Activated T-helper 1 cell treated with anti-CD3 and anti-CD28 coated beads, Interleukin-12 subunit alpha, Interleukin-12 subunit beta, Interleukin-2, Interleukin-4 antibody, amounts not matched to agents 30 ng/mL and 10 ng/mL and 1 ng/mL, durations not matched to agents 14 hours and 24 hours and 36 hours (primary cell): ENCODE measurements at regions not wholly inside any gene's neighbourhood (a gene's known extent, or its start where the extent isn't known, plus 50 kb on each side); places are given as distances from the start of the nearest gene placed in this dataset.

Source experiments
- DNase-seq: peaks from one replicate; pipeline ENCODE4 v3.0.0; 2021; ENCODE audit warnings: low spot score
- H3K27ac Mint-ChIP-seq: one replicate; pipeline ENCODE4 v1.8.0; 2021; ENCODE audit warnings: mild to moderate bottlenecking, mixed read lengths
- H3K27me3 Mint-ChIP-seq: one replicate; pipeline ENCODE4 v1.8.0; 2022; ENCODE audit warnings: mild to moderate bottlenecking, moderate library complexity, mixed read lengths; ENCODE audit not compliant: insufficient read depth
- H3K36me3 Mint-ChIP-seq: one replicate; pipeline ENCODE4 v1.8.0; 2021; ENCODE audit warnings: low read depth, mixed read lengths
- H3K4me1 Mint-ChIP-seq: one replicate; pipeline ENCODE4 v1.8.0; 2021; ENCODE audit warnings: low read depth, mixed read lengths
- H3K4me3 Mint-ChIP-seq: one replicate; pipeline ENCODE4 v1.8.0; 2021; ENCODE audit warnings: mild to moderate bottlenecking, moderate library complexity, mixed read lengths
- H3K9me3 Mint-ChIP-seq: one replicate; pipeline ENCODE4 v1.8.0; 2021; ENCODE audit warnings: mixed read lengths
- intact Hi-C: fragments of 100-400 bp; cut with micrococcal nuclease; formaldehyde crosslinking; loops from one replicate; pipeline ENCODE4 v1.15.1; 2024

GRCh38 chr10:8532647-8533046, 478.2 kb downstream of the GATA3 start:
- Mint-ChIP-seq H3K4me1 (no peaks in the 10 kb centered on the region), H3K36me3 (peaks cover 2% of the 10 kb centered on the region), H3K4me3 (no peak overlapping the region), H3K27me3 (peaks cover 7% of the 10 kb centered on the region), H3K9me3 (peaks cover 6% of the 10 kb centered on the region), H3K27ac (no peak overlapping the region)
- intact Hi-C loops: no loop called here
- no peak for DNase-seq

GRCh38 chr10:8533462-8533861, 479.0 kb downstream of the GATA3 start:
- DNase-seq: no peak
- Mint-ChIP-seq H3K36me3 (peaks cover 2% of the 10 kb centered on the region), H3K27me3 (peaks cover 7% of the 10 kb centered on the region), H3K4me3 (no peak overlapping the region), H3K27ac (no peak overlapping the region), H3K9me3 (peaks cover 6% of the 10 kb centered on the region), H3K4me1 (no peaks in the 10 kb centered on the region)
- intact Hi-C loops: no loop called here

GRCh38 chr10:8534096-8534495, 479.6 kb downstream of the GATA3 start:
- Mint-ChIP-seq H3K4me1 (no peaks in the 10 kb centered on the region), H3K4me3 (no peak overlapping the region), H3K9me3 (peaks cover 6% of the 10 kb centered on the region), H3K27me3 (peaks cover 7% of the 10 kb centered on the region), H3K27ac (no peak overlapping the region), H3K36me3 (no peaks in the 10 kb centered on the region)
- intact Hi-C loops: no loop called here
- DNase-seq: no peak

GRCh38 chr10:8534891-8535290, 480.4 kb downstream of the GATA3 start:
- Mint-ChIP-seq H3K4me3 (no peak overlapping the region), H3K36me3 (no peaks in the 10 kb centered on the region), H3K9me3 (peaks cover 6% of the 10 kb centered on the region), H3K27me3 (peaks cover 7% of the 10 kb centered on the region), H3K27ac (no peak overlapping the region), H3K4me1 (no peaks in the 10 kb centered on the region)
- DNase-seq: no peak
- intact Hi-C loops: no loop called here

- H3K27me3 Mint-ChIP-seq: peaks cover 3% of the 10 kb centered on the region
- no peak for DNase-seq
- no peaks in the 10 kb centered on the region for H3K4me1 Mint-ChIP-seq
- H3K4me3 Mint-ChIP-seq: no peak overlapping the region
- no peaks in the 10 kb centered on the region for H3K9me3 Mint-ChIP-seq
- no peaks in the 10 kb centered on the region for H3K36me3 Mint-ChIP-seq
- intact Hi-C loops: no loop called here
- H3K27ac Mint-ChIP-seq: no peak overlapping the region
These were observed 484.6 kb downstream of the GATA3 start for GRCh38 chr10:8539056-8539455.

GRCh38 chr10:8543361-8544056, 489.0 kb downstream of the GATA3 start:
- no peaks in the 10 kb centered on the region for H3K36me3 Mint-ChIP-seq
- H3K9me3 Mint-ChIP-seq: no peaks in the 10 kb centered on the region
- no peak for DNase-seq
- H3K4me1 Mint-ChIP-seq: no peaks in the 10 kb centered on the region
- intact Hi-C loops: no loop called here
- no peak overlapping the region for H3K4me3 Mint-ChIP-seq
- H3K27me3 Mint-ChIP-seq: no peaks in the 10 kb centered on the region
- no peak overlapping the region for H3K27ac Mint-ChIP-seq

- Mint-ChIP-seq H3K27ac (no peak overlapping the region), H3K36me3 (no peaks in the 10 kb centered on the region), H3K9me3 (no peaks in the 10 kb centered on the region), H3K4me1 (no peaks in the 10 kb centered on the region), H3K4me3 (no peak overlapping the region), H3K27me3 (peaks cover 2% of the 10 kb centered on the region)
- intact Hi-C loops: no loop called here
- DNase-seq: no peak
These were observed 489.5 kb downstream of the GATA3 start for GRCh38 chr10:8544057-8544380.

GRCh38 chr10:8544500-8544899, 490.0 kb downstream of the GATA3 start:
- Mint-ChIP-seq H3K27me3 (peaks cover 2% of the 10 kb centered on the region), H3K4me1 (no peaks in the 10 kb centered on the region), H3K27ac (no peak overlapping the region), H3K9me3 (no peaks in the 10 kb centered on the region), H3K4me3 (no peak overlapping the region), H3K36me3 (no peaks in the 10 kb centered on the region)
- intact Hi-C loops: no loop called here
- DNase-seq: no peak

GRCh38 chr10:8554574-8554973, 500.1 kb downstream of the GATA3 start:
- H3K36me3 Mint-ChIP-seq: no peaks in the 10 kb centered on the region
- H3K27me3 Mint-ChIP-seq: peaks cover 4% of the 10 kb centered on the region
- H3K4me3 Mint-ChIP-seq: no peak overlapping the region
- DNase-seq: no peak
- no peaks in the 10 kb centered on the region for H3K9me3 Mint-ChIP-seq
- intact Hi-C loops: no loop called here
- no peaks in the 10 kb centered on the region for H3K4me1 Mint-ChIP-seq
- no peak overlapping the region for H3K27ac Mint-ChIP-seq

GRCh38 chr10:8556321-8556720, 501.8 kb downstream of the GATA3 start:
- intact Hi-C loops: no loop called here
- H3K9me3 Mint-ChIP-seq: no peaks in the 10 kb centered on the region
- no peaks in the 10 kb centered on the region for H3K36me3 Mint-ChIP-seq
- no peak for DNase-seq
- no peak overlapping the region for H3K4me3 Mint-ChIP-seq
- H3K4me1 Mint-ChIP-seq: no peaks in the 10 kb centered on the region
- H3K27me3 Mint-ChIP-seq: peaks cover 4% of the 10 kb centered on the region
- H3K27ac Mint-ChIP-seq: no peak overlapping the region

GRCh38 chr10:8563478-8563877, 509.0 kb downstream of the GATA3 start:
- Mint-ChIP-seq H3K27me3 (peaks cover 5% of the 10 kb centered on the region), H3K4me3 (no peak overlapping the region), H3K36me3 (no peaks in the 10 kb centered on the region), H3K27ac (no peak overlapping the region), H3K4me1 (no peaks in the 10 kb centered on the region), H3K9me3 (no peaks in the 10 kb centered on the region)
- intact Hi-C loops: no loop called here
- DNase-seq: no peak

- DNase-seq: no peak
- H3K36me3 Mint-ChIP-seq: no peaks in the 10 kb centered on the region
- no peak overlapping the region for H3K4me3 Mint-ChIP-seq
- no peaks in the 10 kb centered on the region for H3K9me3 Mint-ChIP-seq
- no peaks in the 10 kb centered on the region for H3K4me1 Mint-ChIP-seq
- intact Hi-C loops: no loop called here
- no peak overlapping the region for H3K27ac Mint-ChIP-seq
- H3K27me3 Mint-ChIP-seq: peaks cover 8% of the 10 kb centered on the region
These were observed 512.2 kb downstream of the GATA3 start for GRCh38 chr10:8566737-8567136.

GRCh38 chr10:8568401-8568800, 513.9 kb downstream of the GATA3 start:
- Mint-ChIP-seq H3K27ac (no peak overlapping the region), H3K9me3 (no peaks in the 10 kb centered on the region), H3K36me3 (no peaks in the 10 kb centered on the region), H3K27me3 (peaks cover 8% of the 10 kb centered on the region), H3K4me1 (no peaks in the 10 kb centered on the region), H3K4me3 (no peak overlapping the region)
- intact Hi-C loops: no loop called here
- DNase-seq: no peak

- Mint-ChIP-seq H3K27me3 (no peaks in the 10 kb centered on the region), H3K4me1 (peaks cover 40% of the 10 kb centered on the region), H3K4me3 (no peak overlapping the region), H3K27ac (no peak overlapping the region), H3K9me3 (peaks cover 4% of the 10 kb centered on the region), H3K36me3 (peaks cover 5% of the 10 kb centered on the region)
- no peak for DNase-seq
- intact Hi-C loops: loop anchor here (2.0 to 5.0 kb wide), 5 partner anchors 173 to 508 kb away; no protein-coding TSS in a partner anchor
These were observed 521.1 kb downstream of the GATA3 start for GRCh38 chr10:8575620-8576019.
